Activated CD4-positive, alpha-beta memory T cell treated with anti-CD3 and anti-CD28 coated beads, Interleukin-2, amount 10 ng/mL, durations not matched to agents 7 days and 5 days (primary cell): ENCODE measurements at regions not wholly inside any gene's neighbourhood (a gene's known extent, or its start where the extent isn't known, plus 50 kb on each side); places are given as distances from the start of the nearest gene placed in this dataset.

Experiments used
- CTCF ChIA-PET: fragments of 350-600 bp; sonication (Branson Sonifier 250); formaldehyde crosslinking; loops from one replicate; lab custom pipeline; 2021; ENCODE audit warnings: antibody characterized with exemption, inconsistent platforms; lab: Charles Lee
- POLR2A ChIA-PET: fragments of 350-600 bp; sonication (Branson Sonifier 250); formaldehyde crosslinking; loops from one replicate; lab custom pipeline; 2021; ENCODE audit warnings: antibody characterized with exemption; lab: Charles Lee
- DNase-seq: peaks from one replicate; pipeline ENCODE4 v3.0.0-alpha.2; 2020
- H3K27ac Mint-ChIP-seq: one replicate; pipeline ENCODE4 v1.8.0; 2021; ENCODE audit warnings: mild to moderate bottlenecking, mixed read lengths
- H3K27me3 Mint-ChIP-seq: one replicate; pipeline ENCODE4 v1.8.0; 2021; ENCODE audit warnings: mixed read lengths
- H3K36me3 Mint-ChIP-seq: one replicate; pipeline ENCODE4 v1.8.0; 2021; ENCODE audit warnings: low read depth, mixed read lengths
- H3K4me1 Mint-ChIP-seq: one replicate; pipeline ENCODE4 v1.8.0; 2021; ENCODE audit warnings: mixed read lengths
- H3K4me3 Mint-ChIP-seq: one replicate; pipeline ENCODE4 v1.8.0; 2021; ENCODE audit warnings: mild to moderate bottlenecking, mixed read lengths
- H3K9me3 Mint-ChIP-seq: one replicate; pipeline ENCODE4 v1.8.0; 2021; ENCODE audit warnings: mixed read lengths

GRCh38 chr2:155825876-155826275, 506.6 kb downstream of the NR4A2 start:
- no peaks in the 10 kb centered on the region for H3K36me3 Mint-ChIP-seq
- ChIA-PET CTCF (no interaction called here), POLR2A (no interaction called here)
- H3K4me1 Mint-ChIP-seq, result no peaks in the 10 kb centered on the region
- DNase-seq, result no peak
- H3K9me3 Mint-ChIP-seq, result no peaks in the 10 kb centered on the region
- no peak overlapping the region for H3K27ac Mint-ChIP-seq
- no peak overlapping the region for H3K4me3 Mint-ChIP-seq
- no peaks in the 10 kb centered on the region for H3K27me3 Mint-ChIP-seq

GRCh38 chr2:155815851-155816250, 516.7 kb downstream of the NR4A2 start:
- no peaks in the 10 kb centered on the region for H3K9me3 Mint-ChIP-seq
- H3K27ac Mint-ChIP-seq, result no peak overlapping the region
- DNase-seq, result no peak
- H3K27me3 Mint-ChIP-seq, result no peaks in the 10 kb centered on the region
- H3K4me3 Mint-ChIP-seq, result no peak overlapping the region
- no peaks in the 10 kb centered on the region for H3K4me1 Mint-ChIP-seq
- H3K36me3 Mint-ChIP-seq, result no peaks in the 10 kb centered on the region
- CTCF ChIA-PET, result no interaction called here
- POLR2A ChIA-PET, result no interaction called here

GRCh38 chr2:155815275-155815674, 517.2 kb downstream of the NR4A2 start:
- no peak overlapping the region for H3K27ac Mint-ChIP-seq
- DNase-seq, result no peak
- no peaks in the 10 kb centered on the region for H3K36me3 Mint-ChIP-seq
- ChIA-PET POLR2A (no interaction called here), CTCF (no interaction called here)
- H3K27me3 Mint-ChIP-seq, result no peaks in the 10 kb centered on the region
- H3K4me3 Mint-ChIP-seq, result no peak overlapping the region
- H3K9me3 Mint-ChIP-seq, result no peaks in the 10 kb centered on the region
- no peaks in the 10 kb centered on the region for H3K4me1 Mint-ChIP-seq

- Mint-ChIP-seq H3K36me3 (no peaks in the 10 kb centered on the region), H3K4me1 (no peaks in the 10 kb centered on the region), H3K4me3 (no peak overlapping the region), H3K27ac (no peak overlapping the region), H3K9me3 (no peaks in the 10 kb centered on the region), H3K27me3 (no peaks in the 10 kb centered on the region)
- ChIA-PET CTCF (no interaction called here), POLR2A (no interaction called here)
- DNase-seq, result no peak
Observed at GRCh38 chr2:155810411-155810810, 522.1 kb downstream of the NR4A2 start.

GRCh38 chr2:155802888-155803287, 529.6 kb downstream of the NR4A2 start:
- Mint-ChIP-seq H3K27me3 (no peaks in the 10 kb centered on the region), H3K4me1 (no peaks in the 10 kb centered on the region), H3K9me3 (no peaks in the 10 kb centered on the region), H3K27ac (no peak overlapping the region), H3K4me3 (no peak overlapping the region), H3K36me3 (no peaks in the 10 kb centered on the region)
- DNase-seq, result no peak
- CTCF ChIA-PET, result no interaction called here
- POLR2A ChIA-PET, result no interaction called here

GRCh38 chr2:155792666-155793065, 539.9 kb downstream of the NR4A2 start:
- POLR2A ChIA-PET, result no interaction called here
- CTCF ChIA-PET, result no interaction called here

GRCh38 chr2:155770516-155770915, 562.0 kb downstream of the NR4A2 start:
- H3K4me3 Mint-ChIP-seq, result no peak overlapping the region
- POLR2A ChIA-PET, result no interaction called here
- no peak for DNase-seq
- H3K4me1 Mint-ChIP-seq, result no peaks in the 10 kb centered on the region
- no peaks in the 10 kb centered on the region for H3K36me3 Mint-ChIP-seq
- no peak overlapping the region for H3K27ac Mint-ChIP-seq
- CTCF ChIA-PET, result no interaction called here
- H3K9me3 Mint-ChIP-seq, result no peaks in the 10 kb centered on the region
- no peaks in the 10 kb centered on the region for H3K27me3 Mint-ChIP-seq

More at GRCh38 chr2:155792666-155793065, 539.9 kb downstream of the NR4A2 start:
- Mint-ChIP-seq H3K4me1 (no peaks in the 10 kb centered on the region), H3K36me3 (no peaks in the 10 kb centered on the region), H3K27ac (no peak overlapping the region), H3K4me3 (no peak overlapping the region), H3K9me3 (peaks cover 6% of the 10 kb centered on the region), H3K27me3 (no peaks in the 10 kb centered on the region)
- DNase-seq, result no peak

GRCh38 chr2:155766342-155767115, 566.0 kb downstream of the NR4A2 start:
- Mint-ChIP-seq H3K9me3 (no peaks in the 10 kb centered on the region), H3K4me3 (no peak overlapping the region), H3K27ac (no peak overlapping the region), H3K27me3 (no peaks in the 10 kb centered on the region), H3K36me3 (no peaks in the 10 kb centered on the region), H3K4me1 (no peaks in the 10 kb centered on the region)
- ChIA-PET CTCF (no interaction called here), POLR2A (no interaction called here)
- DNase-seq, result no peak

GRCh38 chr2:155755481-155755880, 577.0 kb downstream of the NR4A2 start:
- no peaks in the 10 kb centered on the region for H3K9me3 Mint-ChIP-seq
- no peaks in the 10 kb centered on the region for H3K27me3 Mint-ChIP-seq
- H3K27ac Mint-ChIP-seq, result no peak overlapping the region
- H3K4me3 Mint-ChIP-seq, result no peak overlapping the region
- H3K36me3 Mint-ChIP-seq, result no peaks in the 10 kb centered on the region
- POLR2A ChIA-PET, result no interaction called here
- no peak for DNase-seq
- H3K4me1 Mint-ChIP-seq, result no peaks in the 10 kb centered on the region
- CTCF ChIA-PET, result no interaction called here

GRCh38 chr2:155748131-155748530, 584.4 kb downstream of the NR4A2 start:
- Mint-ChIP-seq H3K27me3 (no peaks in the 10 kb centered on the region), H3K36me3 (no peaks in the 10 kb centered on the region), H3K4me3 (no peak overlapping the region), H3K4me1 (no peaks in the 10 kb centered on the region), H3K9me3 (peaks cover 2% of the 10 kb centered on the region), H3K27ac (no peak overlapping the region)
- DNase-seq, result no peak
- ChIA-PET POLR2A (no interaction called here), CTCF (no interaction called here)

GRCh38 chr2:155747531-155747930, 585.0 kb downstream of the NR4A2 start:
- DNase-seq, result no peak
- POLR2A ChIA-PET, result no interaction called here
- Mint-ChIP-seq H3K27ac (no peak overlapping the region), H3K27me3 (no peaks in the 10 kb centered on the region), H3K4me1 (no peaks in the 10 kb centered on the region), H3K36me3 (no peaks in the 10 kb centered on the region), H3K9me3 (peaks cover 2% of the 10 kb centered on the region), H3K4me3 (no peak overlapping the region)
- CTCF ChIA-PET, result no interaction called here

- Mint-ChIP-seq H3K9me3 (no peaks in the 10 kb centered on the region), H3K36me3 (no peaks in the 10 kb centered on the region), H3K27me3 (no peaks in the 10 kb centered on the region), H3K4me1 (no peaks in the 10 kb centered on the region), H3K4me3 (no peak overlapping the region), H3K27ac (no peak overlapping the region)
- POLR2A ChIA-PET, result no interaction called here
- CTCF ChIA-PET, result no interaction called here
- no peak for DNase-seq
Observed at GRCh38 chr2:155733091-155733853, 599.2 kb downstream of the NR4A2 start.

- Mint-ChIP-seq H3K27me3 (no peaks in the 10 kb centered on the region), H3K27ac (no peak overlapping the region), H3K36me3 (no peaks in the 10 kb centered on the region), H3K4me1 (no peaks in the 10 kb centered on the region), H3K4me3 (no peak overlapping the region), H3K9me3 (no peaks in the 10 kb centered on the region)
- CTCF ChIA-PET, result interaction anchor here (0.5 kb wide), 1 partner anchor 9 kb away, joined by 4 read pairs; no protein-coding TSS in a partner anchor
- POLR2A ChIA-PET, result no interaction called here
- DNase-seq, result no peak
Observed at GRCh38 chr2:155730804-155731203, 601.7 kb downstream of the NR4A2 start.
